Chondrocyte (in vitro differentiated cells): ENCODE measurements at regions not wholly inside any gene's neighbourhood (a gene's known extent, or its start where the extent isn't known, plus 50 kb on each side); places are given as distances from the start of the nearest gene placed in this dataset.

Experiments
- DNase-seq: peaks from one replicate; pipeline ENCODE4 v3.0.0; 2021; ENCODE audit warnings: mixed read lengths, low spot score
- H3K27ac Mint-ChIP-seq: one replicate; pipeline ENCODE4 v1.8.0; 2021; ENCODE audit warnings: mild to moderate bottlenecking, moderate library complexity, mixed read lengths; ENCODE audit not compliant: unreplicated experiment
- H3K27me3 Mint-ChIP-seq: 2 replicates; pipeline ENCODE4 v1.8.0; 2021; ENCODE audit warnings: low read depth, mixed read lengths
- H3K36me3 Mint-ChIP-seq: 2 replicates; pipeline ENCODE4 v1.8.0; 2021; ENCODE audit warnings: low read depth, mixed read lengths
- H3K4me1 Mint-ChIP-seq: 2 replicates; pipeline ENCODE4 v1.8.0; 2021; ENCODE audit warnings: low read depth, mild to moderate bottlenecking, mixed read lengths
- H3K4me3 Mint-ChIP-seq: one replicate; pipeline ENCODE4 v1.8.0; 2021; ENCODE audit warnings: mild to moderate bottlenecking, moderate library complexity, mixed read lengths; ENCODE audit not compliant: unreplicated experiment
- H3K9me3 Mint-ChIP-seq: 2 replicates; pipeline ENCODE4 v1.8.0; 2021; ENCODE audit warnings: low read depth, mixed read lengths
- CTCF ChIP-seq: fragments of 200-600 bp; sonication (generic); IDR thresholded peaks from 2 replicates; pipeline ENCODE4 v1.5.0; 2021; ENCODE audit warnings: antibody characterized with exemption, mild to moderate bottlenecking, moderate library complexity

GRCh38 chr3:182392182-182392937 is 400.9 kb upstream of the ATP11B start:
- no peak for DNase-seq
- TF ChIP-seq CTCF: no peak
- H3K36me3 Mint-ChIP-seq: no peaks in the 10 kb centered on the region
- H3K4me3 Mint-ChIP-seq: no peak overlapping the region
- H3K4me1 Mint-ChIP-seq: peaks cover 9% of the 10 kb centered on the region
- H3K9me3 Mint-ChIP-seq: peaks cover 2% of the 10 kb centered on the region
- H3K27me3 Mint-ChIP-seq: no peaks in the 10 kb centered on the region
- no peak overlapping the region for H3K27ac Mint-ChIP-seq

DNA sequence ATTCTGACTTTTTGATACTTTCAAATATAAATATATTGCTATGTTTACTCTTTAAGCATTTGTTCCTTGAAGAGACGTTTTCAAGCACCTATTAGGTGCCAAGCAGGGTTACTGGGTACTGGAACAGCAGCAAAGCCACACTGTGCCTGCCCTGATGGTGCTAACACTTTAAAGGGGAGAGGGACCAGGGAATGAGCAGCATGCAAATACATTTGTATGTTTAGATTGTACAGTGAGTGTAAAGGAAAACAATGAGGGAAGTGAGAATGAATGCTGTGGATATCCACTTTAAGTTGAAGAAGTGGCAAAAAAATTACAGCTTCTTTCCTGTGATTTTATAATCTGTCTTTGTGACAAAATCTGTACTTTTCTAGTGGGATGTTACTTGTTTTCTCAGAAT is 400.2 kb upstream of the ATP11B start:
- no peaks in the 10 kb centered on the region for H3K27me3 Mint-ChIP-seq
- no peak for DNase-seq
- peaks cover 2% of the 10 kb centered on the region for H3K9me3 Mint-ChIP-seq
- no peak overlapping the region for H3K4me3 Mint-ChIP-seq
- H3K4me1 Mint-ChIP-seq: peaks cover 9% of the 10 kb centered on the region
- no peak overlapping the region for H3K27ac Mint-ChIP-seq
- no peak for TF ChIP-seq CTCF
- no peaks in the 10 kb centered on the region for H3K36me3 Mint-ChIP-seq

GRCh38 chr3:182393830-182394367 is 399.4 kb upstream of the ATP11B start:
- Mint-ChIP-seq H3K36me3 (no peaks in the 10 kb centered on the region), H3K27ac (no peak overlapping the region), H3K4me1 (peaks cover 5% of the 10 kb centered on the region), H3K4me3 (no peak overlapping the region), H3K9me3 (peaks cover 2% of the 10 kb centered on the region), H3K27me3 (no peaks in the 10 kb centered on the region)
- no peak for TF ChIP-seq CTCF
- no peak for DNase-seq

- H3K9me3 Mint-ChIP-seq: peaks cover 2% of the 10 kb centered on the region
- TF ChIP-seq CTCF: no peak
- H3K4me3 Mint-ChIP-seq: no peak overlapping the region
- H3K27me3 Mint-ChIP-seq: no peaks in the 10 kb centered on the region
- no peak overlapping the region for H3K27ac Mint-ChIP-seq
- no peak for DNase-seq
- no peaks in the 10 kb centered on the region for H3K36me3 Mint-ChIP-seq
- peaks cover 11% of the 10 kb centered on the region for H3K4me1 Mint-ChIP-seq
These were observed 396.1 kb upstream of the ATP11B start for GRCh38 chr3:182397164-182397563.

- no peak overlapping the region for H3K4me3 Mint-ChIP-seq
- peaks cover 6% of the 10 kb centered on the region for H3K9me3 Mint-ChIP-seq
- no peaks in the 10 kb centered on the region for H3K27me3 Mint-ChIP-seq
- DNase-seq: no peak
- H3K27ac Mint-ChIP-seq: peak overlapping the region; percentile 13
- H3K4me1 Mint-ChIP-seq: peaks cover 11% of the 10 kb centered on the region
- H3K36me3 Mint-ChIP-seq: no peaks in the 10 kb centered on the region
- TF ChIP-seq CTCF: no peak
These were observed 393.1 kb upstream of the ATP11B start for GRCh38 chr3:182399978-182400737.
